Liver (tissue), 7 donors: ENCODE measurements at regions not wholly inside any gene's neighbourhood (a gene's known extent, or its start where the extent isn't known, plus 50 kb on each side); places are given as distances from the start of the nearest gene placed in this dataset.

Experiments used
- DNase-seq: peaks from one replicate; pipeline ENCODE4 v3.0.0-alpha.2; 2017; ENCODE audit warnings: low spot score
- H3K27ac ChIP-seq, 2 donors: one replicate each; pipeline ENCODE4 v1.7.0; 2013; ENCODE audit warnings: inconsistent platforms in 2 of 2, low read length in 2 of 2, control low read depth in 1 of 2, low read depth in 1 of 2, mild to moderate bottlenecking in 1 of 2
- H3K27me3 ChIP-seq, 4 donors: one replicate each; pipeline versions ENCODE4 v1.6.1 to v1.7.0; 2013; ENCODE audit warnings: low read length in 3 of 4, inconsistent platforms in 1 of 4, mild to moderate bottlenecking in 1 of 4, moderate library complexity in 1 of 4; ENCODE audit not compliant: control insufficient read depth in 4 of 4, insufficient read depth in 4 of 4
- H3K36me3 ChIP-seq, 4 donors: one replicate each; pipeline versions ENCODE4 v1.6.1 to v1.7.0; 2013; ENCODE audit warnings: low read length in 3 of 4, mild to moderate bottlenecking in 3 of 4, low read depth in 1 of 4, moderate library complexity in 1 of 4; ENCODE audit not compliant: control insufficient read depth in 4 of 4, insufficient read depth in 3 of 4
- H3K4me1 ChIP-seq, 4 donors: one replicate each; pipeline versions ENCODE4 v1.6.1 to v1.7.0; 2013; ENCODE audit warnings: low read length in 3 of 4, mild to moderate bottlenecking in 3 of 4, moderate library complexity in 1 of 4; ENCODE audit not compliant: control insufficient read depth in 4 of 4, insufficient read depth in 4 of 4
- H3K4me3 ChIP-seq, 3 donors: one replicate each; pipeline versions ENCODE4 v1.6.1 to v1.7.0; 2013; ENCODE audit warnings: low read length in 3 of 3, control low read depth in 1 of 3, low read depth in 1 of 3, mild to moderate bottlenecking in 1 of 3
- H3K9ac ChIP-seq, 2 donors: one replicate each; pipeline ENCODE4 v1.7.0; 2013; ENCODE audit warnings: low read length in 2 of 2, mild to moderate bottlenecking in 2 of 2, moderate library complexity in 2 of 2, control low read depth in 1 of 2, low read depth in 1 of 2
- H3K9me3 ChIP-seq, 4 donors: one replicate each; pipeline versions ENCODE4 v1.6.1 to v1.7.0; 2013; ENCODE audit warnings: low read length in 3 of 4; ENCODE audit not compliant: control insufficient read depth in 4 of 4
- ATF3 ChIP-seq: IDR thresholded peaks from 2 replicates; pipeline ENCODE4 v1.6.1; 2016; ENCODE audit warnings: antibody characterized with exemption
- EGR1 ChIP-seq, 2 donors: IDR thresholded peaks; 2 replicates each; pipeline ENCODE4 v1.6.1; 2016 to 2018; ENCODE audit warnings: antibody characterized with exemption in 2 of 2, low read depth in 2 of 2
- FOXA1 ChIP-seq: IDR thresholded peaks from 2 replicates; pipeline ENCODE4 v1.6.1; 2016; ENCODE audit warnings: antibody characterized with exemption
- GABPA ChIP-seq, 2 donors: IDR thresholded peaks in 1 of 2; conservative IDR thresholded peaks in 1 of 2; 2 replicates each; pipeline ENCODE4 v1.6.1; 2016; ENCODE audit warnings: antibody characterized with exemption in 2 of 2, mild to moderate bottlenecking in 1 of 2, moderate library complexity in 1 of 2
- HNF4A ChIP-seq, 2 donors: conservative IDR thresholded peaks; 2 replicates each; pipeline ENCODE4 v1.6.1; 2016; ENCODE audit warnings: antibody characterized with exemption in 2 of 2, mild to moderate bottlenecking in 2 of 2
- HNF4G ChIP-seq: IDR thresholded peaks from 2 replicates; pipeline ENCODE4 v1.6.1; 2016; ENCODE audit warnings: antibody characterized with exemption
- JUND ChIP-seq, 2 donors: IDR thresholded peaks; 2 replicates each; pipeline ENCODE4 v1.6.1; 2016; ENCODE audit warnings: antibody characterized with exemption in 2 of 2
- MAX ChIP-seq: IDR thresholded peaks from 2 replicates; pipeline ENCODE4 v1.6.1; 2016; ENCODE audit warnings: antibody characterized with exemption
- NR2F2 ChIP-seq: IDR thresholded peaks from 2 replicates; pipeline ENCODE4 v1.6.1; 2016; ENCODE audit warnings: antibody characterized with exemption
- RAD21 ChIP-seq, 2 donors: IDR thresholded peaks; 2 replicates each; pipeline ENCODE4 v1.6.1; 2016; ENCODE audit warnings: antibody characterized with exemption in 2 of 2, mild to moderate bottlenecking in 2 of 2
- REST ChIP-seq: IDR thresholded peaks from 2 replicates; pipeline ENCODE4 v1.6.1; 2016; ENCODE audit warnings: antibody characterized with exemption, mild to moderate bottlenecking
- RXRA ChIP-seq, 2 donors: IDR thresholded peaks; 2 replicates each; pipeline ENCODE4 v1.6.1; 2017 to 2018; ENCODE audit warnings: antibody characterized with exemption in 2 of 2, mild to moderate bottlenecking in 1 of 2
- SP1 ChIP-seq: IDR thresholded peaks from 2 replicates; pipeline ENCODE4 v1.6.1; 2018; ENCODE audit warnings: antibody characterized with exemption, mild to moderate bottlenecking
- TAF1 ChIP-seq: conservative IDR thresholded peaks from 2 replicates; pipeline ENCODE4 v1.6.1; 2016; ENCODE audit warnings: antibody characterized with exemption, mild to moderate bottlenecking
- ZBTB33 ChIP-seq: IDR thresholded peaks from 2 replicates; pipeline ENCODE4 v1.6.1; 2016; ENCODE audit warnings: antibody characterized with exemption
- WGBS: extraction: QIAGEN DNeasy Blood & Tissue Kit; methylation state at CpG from one replicate; pipeline ENCODE4 v1.1.7; 2013; 5-methylcytosine and 5-hydroxymethylcytosine counted together
- donor health status: healthy.
- donor health status: healthy.
- donor health status: healthy.
- donor health status: healthy.

DNA sequence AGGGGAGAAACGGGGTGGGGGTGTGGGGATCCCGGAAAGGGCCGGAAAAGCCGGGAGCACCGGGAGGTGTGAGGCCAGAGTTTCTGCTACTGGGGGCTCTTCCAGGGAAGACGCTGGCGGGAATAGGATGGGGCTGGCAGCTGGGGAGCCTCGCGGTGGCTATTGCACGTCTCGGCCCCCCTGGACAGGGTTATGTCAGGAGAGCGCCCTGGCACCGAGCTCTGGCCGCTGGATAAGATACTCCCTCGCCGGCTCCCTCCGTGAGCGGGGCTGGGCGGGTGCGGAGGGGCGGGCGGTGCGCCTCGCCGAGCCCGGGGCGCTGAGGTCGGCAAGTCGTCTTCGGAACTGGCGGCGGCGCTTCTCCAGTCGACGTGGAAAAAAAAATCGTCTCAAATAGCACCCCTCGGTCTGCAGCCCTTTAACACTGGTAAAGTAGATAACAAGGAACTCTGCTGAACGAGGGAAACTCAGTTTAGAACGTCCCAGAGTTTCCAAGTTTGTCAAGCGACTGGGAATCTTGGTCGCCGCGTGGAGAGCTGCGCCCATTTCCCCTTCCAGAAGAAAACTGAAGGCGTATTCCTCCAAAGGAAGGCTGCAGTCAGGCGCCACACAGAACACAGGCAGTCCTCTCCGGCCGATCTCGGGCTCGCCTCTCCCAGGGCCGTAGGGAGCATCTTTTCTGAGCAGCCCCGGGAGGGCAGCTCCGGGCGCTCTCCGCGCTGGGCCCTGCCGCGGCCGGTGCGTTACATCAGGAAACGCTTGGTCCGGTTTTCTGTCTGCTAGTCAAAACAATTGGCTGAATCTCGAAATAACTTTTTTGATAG, 115.1 kb downstream of the KCNRG start:
- peak in 1 of 2 donors; percentile 19 for TF ChIP-seq RAD21 (IDR thresholded peaks at IDR 0.05)
- no peak for TF ChIP-seq TAF1
- Histone ChIP-seq H3K4me1 (peaks cover 13 to 34% (median 17%) of the 10 kb centered on the region in 4 donors), H3K9ac (no peak overlapping the region), H3K9me3 (peaks cover 0 to 17% (median 13%) of the 10 kb centered on the region in 4 donors), H3K27ac (no peak overlapping the region), H3K27me3 (peaks cover 0 to 28% (median 8%) of the 10 kb centered on the region in 4 donors), H3K4me3 (peak overlapping the region in 1 of 3 donors; percentile 51), H3K36me3 (no peaks in the 10 kb centered on the region)
- 5% methylated on average over 63 of the region's 63 CpGs for WGBS
- no peak for DNase-seq

- Histone ChIP-seq H3K27me3 (peaks cover 0 to 28% (median 8%) of the 10 kb centered on the region in 4 donors), H3K36me3 (no peaks in the 10 kb centered on the region), H3K4me3 (no peak overlapping the region), H3K27ac (no peak overlapping the region), H3K9me3 (peaks cover 0 to 18% (median 13%) of the 10 kb centered on the region in 4 donors), H3K9ac (no peak overlapping the region), H3K4me1 (peaks cover 11 to 24% (median 15%) of the 10 kb centered on the region in 4 donors)
- WGBS, result 18% methylated on average over 34 of the region's 34 CpGs
- TF ChIP-seq REST (no peak), MAX (no peak), HNF4G (no peak), RXRA (IDR thresholded peaks at IDR 0.05) (no peak)
- no peak for DNase-seq
Observed at GRCh38 chr13:50131920-50132903, 117.0 kb downstream of the KCNRG start.

GRCh38 chr13:50132904-50133357, 117.7 kb downstream of the KCNRG start:
- DNase-seq, result no peak
- WGBS, result 28% methylated on average over 23 of the region's 23 CpGs
- Histone ChIP-seq H3K36me3 (no peaks in the 10 kb centered on the region), H3K27ac (no peak overlapping the region), H3K4me1 (peaks cover 8 to 18% (median 15%) of the 10 kb centered on the region in 4 donors), H3K9me3 (peaks cover 0 to 18% (median 13%) of the 10 kb centered on the region in 4 donors), H3K27me3 (peaks cover 0 to 28% (median 8%) of the 10 kb centered on the region in 4 donors), H3K4me3 (no peak overlapping the region), H3K9ac (no peak overlapping the region)
- TF ChIP-seq HNF4G (no peak), ATF3 (no peak), SP1 (no peak), ZBTB33 (no peak), FOXA1 (no peak), GABPA (IDR thresholded peaks at IDR 0.05 in 1 of 2, conservative IDR thresholded peaks at IDR 0.05 in 1 of 2) (no peak), RXRA (IDR thresholded peaks at IDR 0.05) (no peak), HNF4A (conservative IDR thresholded peaks at IDR 0.05) (no peak), NR2F2 (no peak), TAF1 (no peak), EGR1 (IDR thresholded peaks at IDR 0.05; ENCODE audit: low read depth in 2 of 2) (no peak), JUND (IDR thresholded peaks at IDR 0.05) (no peak), MAX (no peak)
